Lower leg skin (tissue), 3 donors: ENCODE measurements at regions not wholly inside any gene's neighbourhood (a gene's known extent, or its start where the extent isn't known, plus 50 kb on each side); places are given as distances from the start of the nearest gene placed in this dataset.

ENCODE experiments used
- POLR2A ChIP-seq, 2 donors: fragments of 450-650 bp; IDR thresholded peaks; one replicate each; pipeline ENCODE4 v1.6.1; 2016 to 2017; ENCODE audit warnings: antibody characterized with exemption in 2 of 2, mild to moderate bottlenecking in 1 of 2, moderate library complexity in 1 of 2
- TF ChIP-seq, protein P1 (sequence below), 3 donors: fragments of 450-650 bp; IDR thresholded peaks; one replicate each; pipeline ENCODE4 v1.5.1; 2016; ENCODE audit warnings: antibody characterized with exemption in 3 of 3, mild to moderate bottlenecking in 3 of 3, moderate library complexity in 2 of 3

DNA sequence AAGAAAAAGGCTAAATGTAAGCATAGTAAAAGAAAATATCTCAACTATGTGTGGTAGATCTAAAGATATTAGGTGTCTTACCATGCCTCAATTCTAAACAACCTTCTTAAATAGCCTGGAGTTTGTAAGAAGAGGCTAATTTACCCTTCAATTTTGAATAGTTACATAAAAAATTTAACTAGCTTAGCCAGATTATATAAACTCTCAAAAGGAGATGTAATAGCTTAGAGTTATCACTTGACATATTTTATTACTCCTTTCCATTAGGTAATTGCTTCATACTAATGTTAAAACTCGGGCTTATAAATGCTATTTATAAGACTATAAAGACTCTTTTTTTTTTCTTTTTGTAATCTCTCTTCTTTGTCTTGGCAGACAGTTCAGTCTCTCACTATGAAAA, 297.5 kb upstream of the PABPC4L start:
- TF ChIP-seq, protein P1, sequence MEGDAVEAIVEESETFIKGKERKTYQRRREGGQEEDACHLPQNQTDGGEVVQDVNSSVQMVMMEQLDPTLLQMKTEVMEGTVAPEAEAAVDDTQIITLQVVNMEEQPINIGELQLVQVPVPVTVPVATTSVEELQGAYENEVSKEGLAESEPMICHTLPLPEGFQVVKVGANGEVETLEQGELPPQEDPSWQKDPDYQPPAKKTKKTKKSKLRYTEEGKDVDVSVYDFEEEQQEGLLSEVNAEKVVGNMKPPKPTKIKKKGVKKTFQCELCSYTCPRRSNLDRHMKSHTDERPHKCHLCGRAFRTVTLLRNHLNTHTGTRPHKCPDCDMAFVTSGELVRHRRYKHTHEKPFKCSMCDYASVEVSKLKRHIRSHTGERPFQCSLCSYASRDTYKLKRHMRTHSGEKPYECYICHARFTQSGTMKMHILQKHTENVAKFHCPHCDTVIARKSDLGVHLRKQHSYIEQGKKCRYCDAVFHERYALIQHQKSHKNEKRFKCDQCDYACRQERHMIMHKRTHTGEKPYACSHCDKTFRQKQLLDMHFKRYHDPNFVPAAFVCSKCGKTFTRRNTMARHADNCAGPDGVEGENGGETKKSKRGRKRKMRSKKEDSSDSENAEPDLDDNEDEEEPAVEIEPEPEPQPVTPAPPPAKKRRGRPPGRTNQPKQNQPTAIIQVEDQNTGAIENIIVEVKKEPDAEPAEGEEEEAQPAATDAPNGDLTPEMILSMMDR (IDR thresholded peaks at IDR 0.05): no peak
- TF ChIP-seq POLR2A (IDR thresholded peaks at IDR 0.05): no peak
